HG02798 (cell line): ENCODE measurements at regions not wholly inside any gene's neighbourhood (a gene's known extent, or its start where the extent isn't known, plus 50 kb on each side); places are given as distances from the start of the nearest gene placed in this dataset.

Source experiments
- ATAC-seq: cut with Tn5 transposase; IDR thresholded peaks from one replicate; pipeline ENCODE4 v1.9.1; 2021; ENCODE audit warnings: mild to moderate bottlenecking; ENCODE audit not compliant: unreplicated experiment, poor library complexity

- no peak for ATAC-seq
Measured at GRCh38 chr3:189498995-189499704, 132.0 kb upstream of the TP63 start.

- ATAC-seq: no peak
Measured at GRCh38 chr3:189500299-189500698, 130.9 kb upstream of the TP63 start.

- ATAC-seq: no peak
Measured at GRCh38 chr3:189500798-189501495, 130.2 kb upstream of the TP63 start.

- ATAC-seq: peak; percentile 42
Measured at GRCh38 chr3:189502256-189502655, 128.9 kb upstream of the TP63 start.

- ATAC-seq: no peak
Measured at GRCh38 chr3:189502676-189503257, 128.4 kb upstream of the TP63 start.

GRCh38 chr3:189507856-189508255 lies 123.3 kb upstream of the TP63 start:
- peak; percentile 57 for ATAC-seq

- no peak for ATAC-seq
Measured at GRCh38 chr3:189508784-189509501, 122.2 kb upstream of the TP63 start.

GRCh38 chr3:189512039-189512438 lies 119.2 kb upstream of the TP63 start:
- peak; percentile 79 for ATAC-seq

- ATAC-seq: no peak
Measured at GRCh38 chr3:189512821-189513220, 118.4 kb upstream of the TP63 start.

GRCh38 chr3:189513281-189514117 lies 117.7 kb upstream of the TP63 start:
- ATAC-seq: no peak

- ATAC-seq: no peak
Measured at GRCh38 chr3:189516039-189516438, 115.2 kb upstream of the TP63 start.

- ATAC-seq: no peak
Measured at GRCh38 chr3:189517981-189518380, 113.2 kb upstream of the TP63 start.

GRCh38 chr3:189519458-189519857 lies 111.7 kb upstream of the TP63 start:
- no peak for ATAC-seq

- peak; percentile 71 for ATAC-seq
Measured at GRCh38 chr3:189529468-189529867, 101.7 kb upstream of the TP63 start.

GRCh38 chr3:189529889-189530471 lies 101.2 kb upstream of the TP63 start:
- ATAC-seq: peak; percentile 37

GRCh38 chr3:189530822-189531221 lies 100.4 kb upstream of the TP63 start:
- no peak for ATAC-seq

GRCh38 chr3:189531271-189531670 lies 99.9 kb upstream of the TP63 start:
- ATAC-seq: no peak

- ATAC-seq: no peak
Measured at GRCh38 chr3:189534531-189534930, 96.7 kb upstream of the TP63 start.

- ATAC-seq: no peak
Measured at GRCh38 chr3:189537135-189537534, 94.1 kb upstream of the TP63 start.

- ATAC-seq: no peak
Measured at GRCh38 chr3:189547448-189547847, 83.7 kb upstream of the TP63 start.
